OCI-LY7 (cell line): ENCODE measurements at regions not wholly inside any gene's neighbourhood (a gene's known extent, or its start where the extent isn't known, plus 50 kb on each side); places are given as distances from the start of the nearest gene placed in this dataset.

Source experiments
- EZH2phosphoT487 ChIP-seq: fragments of 200-600 bp; sonication (generic); IDR thresholded peaks from 2 replicates; pipeline ENCODE4 v1.6.1; 2018; ENCODE audit warnings: low read depth, borderline replicate concordance, mild to moderate bottlenecking, mixed run types, antibody characterized with exemption, low read length, moderate library complexity, mixed read lengths
- TF ChIP-seq, protein P1 (sequence below): fragments of 200-600 bp; sonication (generic); conservative IDR thresholded peaks from 2 replicates; pipeline ENCODE4 v1.5.1; 2014; ENCODE audit warnings: mild to moderate bottlenecking, antibody characterized with exemption, low read length, moderate library complexity, mixed read lengths

DNA sequence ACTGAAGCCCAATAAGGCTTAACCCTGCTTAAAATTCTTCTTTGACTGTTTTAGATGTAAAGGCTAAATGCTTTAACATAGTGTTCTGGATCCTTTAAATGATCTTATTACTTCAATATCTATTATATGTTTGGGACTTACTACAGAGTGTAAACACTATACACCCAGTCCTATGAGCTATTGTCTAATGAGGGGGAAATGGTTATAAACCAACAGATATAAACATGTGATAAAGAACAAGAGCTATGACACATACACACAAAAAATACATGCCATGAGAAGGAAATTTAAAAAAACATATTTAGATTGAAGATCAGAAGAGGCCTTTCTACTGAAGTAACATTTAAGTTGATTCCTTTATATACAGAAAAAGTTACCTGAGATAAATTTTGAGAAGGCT, 505.1 kb downstream of the FOXG1 start:
- TF ChIP-seq, protein P1, sequence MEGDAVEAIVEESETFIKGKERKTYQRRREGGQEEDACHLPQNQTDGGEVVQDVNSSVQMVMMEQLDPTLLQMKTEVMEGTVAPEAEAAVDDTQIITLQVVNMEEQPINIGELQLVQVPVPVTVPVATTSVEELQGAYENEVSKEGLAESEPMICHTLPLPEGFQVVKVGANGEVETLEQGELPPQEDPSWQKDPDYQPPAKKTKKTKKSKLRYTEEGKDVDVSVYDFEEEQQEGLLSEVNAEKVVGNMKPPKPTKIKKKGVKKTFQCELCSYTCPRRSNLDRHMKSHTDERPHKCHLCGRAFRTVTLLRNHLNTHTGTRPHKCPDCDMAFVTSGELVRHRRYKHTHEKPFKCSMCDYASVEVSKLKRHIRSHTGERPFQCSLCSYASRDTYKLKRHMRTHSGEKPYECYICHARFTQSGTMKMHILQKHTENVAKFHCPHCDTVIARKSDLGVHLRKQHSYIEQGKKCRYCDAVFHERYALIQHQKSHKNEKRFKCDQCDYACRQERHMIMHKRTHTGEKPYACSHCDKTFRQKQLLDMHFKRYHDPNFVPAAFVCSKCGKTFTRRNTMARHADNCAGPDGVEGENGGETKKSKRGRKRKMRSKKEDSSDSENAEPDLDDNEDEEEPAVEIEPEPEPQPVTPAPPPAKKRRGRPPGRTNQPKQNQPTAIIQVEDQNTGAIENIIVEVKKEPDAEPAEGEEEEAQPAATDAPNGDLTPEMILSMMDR, result no peak
- TF ChIP-seq EZH2phosphoT487, result no peak
